HS-27A (cell line): ENCODE measurements at regions not wholly inside any gene's neighbourhood (a gene's known extent, or its start where the extent isn't known, plus 50 kb on each side); places are given as distances from the start of the nearest gene placed in this dataset.
"Not testable (repeated sequence)": the region's sequence is repeated elsewhere in the genome, so short reads cannot be mapped to it uniquely, and the experiment has no call there.

Source experiments
- DNase-seq: peaks from one replicate; pipeline ENCODE4 v3.0.0-alpha.2; 2012; ENCODE audit warnings: low read depth, missing footprints

GRCh38 chr5:72760259-72760658 is 56.2 kb upstream of the TNPO1 start:
- DNase-seq: no peak

- DNase-seq: no peak
These were observed 63.6 kb upstream of the TNPO1 start for GRCh38 chr5:72752909-72753308.

GRCh38 chr5:72749362-72749997 is 67.0 kb upstream of the TNPO1 start:
- no peak for DNase-seq

GRCh38 chr5:72747826-72748225 is 68.6 kb upstream of the TNPO1 start:
- no peak for DNase-seq

GRCh38 chr5:72746736-72747135 is 69.7 kb upstream of the TNPO1 start:
- no peak for DNase-seq

GRCh38 chr5:72744136-72744535 is 72.3 kb upstream of the TNPO1 start:
- DNase-seq: no peak

GRCh38 chr5:72741805-72742204 is 74.7 kb upstream of the TNPO1 start:
- DNase-seq: no peak

GRCh38 chr5:72733810-72734209 is 82.7 kb upstream of the TNPO1 start:
- no peak for DNase-seq

GRCh38 chr5:72723581-72723980 is 92.9 kb upstream of the TNPO1 start:
- DNase-seq: no peak

- DNase-seq: no peak
These were observed 93.5 kb upstream of the TNPO1 start for GRCh38 chr5:72722792-72723452.

- no peak for DNase-seq
These were observed 94.6 kb upstream of the TNPO1 start for GRCh38 chr5:72721844-72722243.

GRCh38 chr5:72720205-72720604 is 96.3 kb upstream of the TNPO1 start:
- no peak for DNase-seq

- DNase-seq: no peak
These were observed 105.1 kb upstream of the TNPO1 start for GRCh38 chr5:72711351-72711750.

GRCh38 chr5:72709341-72709740 is 107.1 kb upstream of the TNPO1 start:
- no peak for DNase-seq

- DNase-seq: no peak
These were observed 111.3 kb upstream of the TNPO1 start for GRCh38 chr5:72705178-72705577.

- no peak for DNase-seq
These were observed 112.6 kb upstream of the TNPO1 start for GRCh38 chr5:72703876-72704275.

- DNase-seq: no peak
These were observed 113.5 kb upstream of the TNPO1 start for GRCh38 chr5:72702881-72703434.

- not testable (repeated sequence) for DNase-seq
These were observed 114.4 kb upstream of the TNPO1 start for GRCh38 chr5:72702105-72702504.

GRCh38 chr5:72698481-72698880 is 118.0 kb upstream of the TNPO1 start:
- no peak for DNase-seq

- DNase-seq: no peak
These were observed 118.8 kb upstream of the TNPO1 start for GRCh38 chr5:72697622-72698021.

GRCh38 chr5:72695659-72696058 is 120.8 kb upstream of the TNPO1 start:
- no peak for DNase-seq

- no peak for DNase-seq
These were observed 121.6 kb upstream of the TNPO1 start for GRCh38 chr5:72694856-72695255.

- DNase-seq: no peak
These were observed 122.8 kb upstream of the TNPO1 start for GRCh38 chr5:72693546-72694205.
